Urothelium cell line (cell line): ENCODE measurements at regions not wholly inside any gene's neighbourhood (a gene's known extent, or its start where the extent isn't known, plus 50 kb on each side); places are given as distances from the start of the nearest gene placed in this dataset.
"Not testable (repeated sequence)": the region's sequence is repeated elsewhere in the genome, so short reads cannot be mapped to it uniquely, and the experiment has no call there.

Source experiments
- DNase-seq: peaks from one replicate; pipeline ENCODE4 v3.0.0; 2011; ENCODE audit warnings: low spot score, mixed read lengths
- FAIRE-seq: peaks from 2 replicates; lab custom pipeline; 2011; peaks lifted over from hg19 to GRCh38; lab: Jason Lieb, UNC

GRCh38 chr7:54242776-54243175, 299.4 kb upstream of the VSTM2A start:
- DNase-seq, result no peak
- no peak for FAIRE-seq

DNA sequence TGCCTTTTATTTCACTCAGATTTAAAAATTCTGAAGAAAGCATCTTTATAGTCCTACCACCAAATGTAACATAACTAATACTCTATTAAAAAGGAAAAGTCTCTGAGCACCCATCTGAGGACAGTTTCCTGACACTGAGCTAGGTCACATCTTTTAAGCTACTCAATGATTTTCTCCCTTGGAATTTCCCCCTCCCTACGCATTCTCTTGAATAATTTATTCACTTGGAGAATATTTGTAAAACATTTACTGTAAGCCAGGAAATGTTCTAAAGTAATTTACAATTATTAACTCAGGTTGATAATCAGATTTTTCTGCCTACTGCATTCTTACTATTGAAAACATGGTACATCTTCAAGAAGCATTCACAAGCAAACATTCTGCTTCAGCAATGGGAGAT, 297.2 kb upstream of the VSTM2A start:
- no peak for FAIRE-seq
- DNase-seq, result no peak

DNA sequence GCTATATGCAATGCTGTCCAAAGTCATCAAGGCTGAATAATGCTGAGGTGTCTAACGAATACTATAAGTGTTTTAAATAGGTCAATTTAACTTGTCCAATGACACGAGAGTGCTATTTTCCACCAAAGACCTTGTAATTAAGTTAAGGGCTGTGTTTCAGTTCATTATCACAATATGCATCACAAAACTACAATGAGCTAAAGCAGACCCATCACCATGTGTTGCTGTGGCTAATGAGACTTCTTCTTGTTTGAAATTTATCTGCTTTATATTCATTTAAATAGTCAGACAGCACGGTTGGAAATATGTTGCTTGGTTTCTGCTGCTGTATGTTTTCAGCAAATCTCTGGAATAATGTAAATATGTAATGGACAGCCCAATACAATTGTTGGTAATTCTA, 292.5 kb upstream of the VSTM2A start:
- FAIRE-seq (no peak), DNase-seq (no peak)

DNA sequence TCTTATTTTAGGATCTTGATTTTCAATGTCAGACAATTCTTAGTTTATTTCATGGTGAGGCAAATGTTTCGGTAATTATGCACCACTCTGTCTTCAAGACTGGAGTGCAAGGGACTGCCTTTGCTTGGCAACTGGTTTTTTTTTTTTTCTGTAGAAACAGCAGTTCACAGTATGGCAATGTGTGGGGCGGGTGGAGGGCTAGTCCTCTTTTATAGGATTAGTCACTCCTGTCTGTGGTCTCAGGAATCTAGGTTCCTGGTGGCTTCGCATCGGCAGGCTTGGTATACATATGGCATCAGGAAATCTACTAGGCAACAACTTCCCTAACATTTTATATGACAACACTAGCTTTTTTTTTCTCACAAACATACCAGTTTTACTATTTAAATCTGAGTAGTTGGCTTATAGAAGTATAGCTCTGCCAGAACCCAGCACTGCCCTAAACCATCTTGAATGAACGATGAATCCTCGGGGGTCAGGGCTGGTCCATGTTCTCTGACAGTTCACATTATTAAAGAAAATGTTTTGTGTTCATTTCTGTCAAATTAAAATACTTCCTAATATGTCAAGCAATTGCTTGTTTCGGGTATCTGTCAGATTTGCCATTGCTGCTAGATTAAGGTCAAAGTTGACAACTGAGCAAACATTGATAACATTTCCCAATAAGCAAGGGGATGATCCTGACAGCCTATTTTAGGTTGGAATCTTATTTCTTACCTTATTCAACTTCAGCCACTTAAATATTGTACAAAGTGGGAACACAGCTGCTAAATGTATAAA, 289.7 kb upstream of the VSTM2A start:
- FAIRE-seq (peak; percentile 42), DNase-seq (peak; percentile 76)

DNA sequence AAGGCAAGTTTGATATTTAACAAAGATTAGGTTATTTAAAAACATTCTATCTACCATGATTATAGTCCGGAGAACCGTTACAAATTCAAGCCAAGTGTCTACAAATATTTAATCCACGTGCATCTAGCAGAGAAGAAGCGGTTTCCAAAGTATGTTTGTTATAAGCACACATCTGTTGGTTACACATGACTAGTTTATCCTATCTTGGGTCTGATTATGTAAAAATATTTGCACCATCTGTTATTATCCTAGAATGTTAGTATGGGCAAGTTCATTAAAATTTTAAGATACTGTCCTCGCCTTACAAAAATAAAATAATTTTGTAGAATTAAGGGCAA, 289.2 kb upstream of the VSTM2A start:
- no peak for DNase-seq
- FAIRE-seq, result no peak

- DNase-seq, result no peak
- FAIRE-seq, result no peak
Measured at GRCh38 chr7:54255242-54255641, 286.9 kb upstream of the VSTM2A start.

DNA sequence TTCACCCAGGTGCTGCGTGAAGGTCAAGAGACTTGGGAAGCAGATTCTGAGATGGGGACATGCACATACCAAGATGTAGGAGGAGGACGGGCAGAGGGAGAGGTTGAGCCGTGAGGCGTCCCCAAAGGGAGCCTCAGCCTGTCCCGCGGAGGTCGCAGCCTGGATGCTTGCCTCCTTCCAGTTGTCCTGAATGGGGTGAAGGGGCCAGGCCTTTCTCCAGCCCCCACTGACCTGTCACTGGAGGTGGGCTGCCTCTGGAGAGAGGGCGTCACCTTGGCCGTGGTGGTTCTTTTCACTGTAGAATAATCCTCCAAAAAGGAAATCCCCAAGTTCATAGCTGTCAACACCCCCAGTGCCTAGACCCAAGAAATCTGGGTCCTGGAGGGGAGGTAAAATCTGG, 283.0 kb upstream of the VSTM2A start:
- DNase-seq, result no peak
- no peak for FAIRE-seq

DNA sequence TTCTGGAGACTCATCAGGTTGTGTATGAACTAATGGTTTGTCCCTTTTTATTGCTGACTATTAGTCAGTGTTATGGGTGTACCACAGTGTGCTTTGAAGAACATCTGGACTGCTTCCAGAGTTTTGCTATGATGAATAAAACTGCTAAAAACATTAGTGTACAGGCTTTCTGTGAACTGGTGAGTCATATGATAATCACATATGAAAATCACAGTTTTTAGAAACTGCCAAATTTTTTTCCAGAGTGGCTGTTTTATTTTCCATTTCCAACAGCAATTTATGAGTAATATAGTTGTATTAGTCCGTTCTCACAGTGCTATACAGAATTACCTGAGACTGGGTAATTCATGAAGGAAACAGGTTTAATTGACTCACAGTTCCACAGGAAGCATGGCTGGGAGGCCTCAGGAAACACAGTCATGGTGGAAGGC, 281.2 kb upstream of the VSTM2A start:
- DNase-seq, result peak; percentile 75
- peak; percentile 91 for FAIRE-seq

DNA sequence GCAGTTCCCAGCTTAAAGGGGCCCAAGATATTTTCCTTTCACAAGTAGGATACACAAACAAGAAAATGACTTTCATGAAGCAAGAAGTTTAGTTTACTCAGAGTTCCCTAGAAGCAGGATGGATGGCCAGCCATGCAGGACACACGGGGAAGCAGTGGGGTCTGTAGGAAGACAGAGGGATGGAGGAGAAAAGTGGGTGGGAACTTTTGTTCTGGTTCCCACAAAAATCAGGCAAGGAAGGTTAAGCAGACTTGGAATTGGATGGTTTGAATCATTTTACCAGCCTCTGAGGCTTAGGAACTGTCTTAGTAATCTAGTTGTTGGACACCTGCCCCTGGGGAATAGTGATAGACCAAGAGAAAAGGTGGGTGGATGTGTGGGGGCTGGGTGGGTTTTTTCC, 263.3 kb upstream of the VSTM2A start:
- DNase-seq (no peak), FAIRE-seq (no peak)

- FAIRE-seq, result no peak
Measured at GRCh38 chr7:54292171-54292925, 249.8 kb upstream of the VSTM2A start.

GRCh38 chr7:54299426-54299825, 242.7 kb upstream of the VSTM2A start:
- DNase-seq (no peak), FAIRE-seq (no peak)

More at GRCh38 chr7:54292171-54292925, 249.8 kb upstream of the VSTM2A start:
- DNase-seq, result no peak

- not testable (repeated sequence) for DNase-seq
- peak; percentile 98 for FAIRE-seq
Measured at GRCh38 chr7:54315955-54316354, 226.2 kb upstream of the VSTM2A start.

GRCh38 chr7:54326592-54327167, 215.5 kb upstream of the VSTM2A start:
- FAIRE-seq (no peak), DNase-seq (no peak)

GRCh38 chr7:54330216-54330800, 211.9 kb upstream of the VSTM2A start:
- DNase-seq, result no peak
- no peak for FAIRE-seq

GRCh38 chr7:54331311-54331710, 210.9 kb upstream of the VSTM2A start:
- DNase-seq (no peak), FAIRE-seq (no peak)

DNA sequence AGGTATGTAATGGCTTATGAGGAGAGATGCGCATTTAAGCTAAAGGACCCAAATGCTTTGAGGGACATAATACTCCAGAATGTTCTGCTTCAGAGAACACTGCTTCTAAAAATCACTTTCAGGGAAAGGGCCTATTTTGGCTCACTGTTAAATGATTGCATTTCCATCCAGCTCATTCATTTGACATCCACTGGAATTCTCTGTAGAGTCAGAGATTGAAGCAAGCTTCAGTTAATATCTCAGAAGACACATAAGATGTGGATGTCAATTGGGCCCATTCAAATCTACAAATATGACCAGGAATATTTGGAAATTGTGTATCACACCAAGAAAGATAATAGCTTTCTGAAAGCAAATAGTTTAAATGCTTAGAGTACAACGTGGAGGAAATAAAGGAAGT, 209.9 kb upstream of the VSTM2A start:
- FAIRE-seq (no peak), DNase-seq (no peak)

- no peak for FAIRE-seq
Measured at GRCh38 chr7:54333952-54334351, 208.2 kb upstream of the VSTM2A start.

DNA sequence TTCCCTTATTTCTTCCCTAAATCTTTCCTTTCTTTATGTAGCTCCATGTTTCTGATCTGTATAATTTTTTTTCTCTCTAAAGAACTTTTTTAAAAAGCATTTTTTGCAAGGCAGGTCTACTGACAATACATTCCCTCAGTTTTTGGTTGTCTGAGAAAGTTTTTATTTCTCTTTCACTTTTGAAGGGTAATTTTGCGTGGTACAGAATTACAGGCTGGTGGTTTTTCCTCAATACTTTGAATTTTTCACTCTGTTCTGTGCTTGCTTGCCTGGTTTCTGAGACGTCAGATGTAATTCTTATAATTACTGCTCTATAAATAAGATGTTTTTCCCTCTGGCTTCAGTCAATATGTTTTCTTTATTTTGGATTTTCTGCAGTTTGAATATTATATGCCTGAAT, 205.4 kb upstream of the VSTM2A start:
- FAIRE-seq (no peak), DNase-seq (no peak)

More at GRCh38 chr7:54333952-54334351, 208.2 kb upstream of the VSTM2A start:
- DNase-seq, result no peak

DNA sequence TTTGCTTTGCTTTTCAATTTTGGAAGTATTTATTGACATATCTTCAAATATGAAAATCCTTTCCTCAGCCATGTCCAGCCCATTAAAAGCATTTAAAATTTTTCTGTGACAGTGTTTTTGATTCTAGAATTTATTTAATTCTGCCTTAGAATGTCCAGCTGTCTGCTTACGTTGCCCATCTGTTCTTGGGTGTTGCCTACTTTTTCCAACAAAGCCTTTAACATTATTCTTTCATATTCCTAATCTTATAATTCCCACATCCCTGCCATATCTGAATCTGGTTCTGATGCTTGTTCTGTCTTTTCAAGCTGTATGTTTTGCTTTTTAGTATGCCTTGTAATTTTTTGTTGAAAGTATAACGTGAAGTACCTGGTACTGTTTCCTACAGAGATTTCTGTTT, 204.7 kb upstream of the VSTM2A start:
- no peak for DNase-seq
- FAIRE-seq, result no peak

- DNase-seq (no peak), FAIRE-seq (no peak)
Measured at GRCh38 chr7:54338319-54338718, 203.9 kb upstream of the VSTM2A start.

DNA sequence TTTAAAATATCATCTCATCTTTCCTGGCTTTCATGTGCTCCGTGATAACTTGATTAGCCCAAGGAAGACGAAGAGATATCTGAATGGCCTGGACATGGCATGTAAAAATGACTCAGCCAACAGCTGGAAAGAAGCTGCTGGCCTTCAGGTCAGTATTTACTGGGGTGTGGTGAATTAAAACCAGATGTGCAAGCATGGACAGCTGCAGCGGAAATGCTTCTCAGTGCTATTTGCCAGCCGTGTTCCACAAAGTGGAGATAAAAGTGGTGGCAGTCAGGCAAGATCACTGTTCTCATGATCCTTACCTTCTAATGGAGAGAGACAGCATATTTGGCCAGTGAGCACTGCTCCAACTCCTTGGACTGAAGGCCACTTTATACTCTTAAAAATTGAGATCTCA, 203.1 kb upstream of the VSTM2A start:
- DNase-seq (no peak), FAIRE-seq (no peak)

DNA sequence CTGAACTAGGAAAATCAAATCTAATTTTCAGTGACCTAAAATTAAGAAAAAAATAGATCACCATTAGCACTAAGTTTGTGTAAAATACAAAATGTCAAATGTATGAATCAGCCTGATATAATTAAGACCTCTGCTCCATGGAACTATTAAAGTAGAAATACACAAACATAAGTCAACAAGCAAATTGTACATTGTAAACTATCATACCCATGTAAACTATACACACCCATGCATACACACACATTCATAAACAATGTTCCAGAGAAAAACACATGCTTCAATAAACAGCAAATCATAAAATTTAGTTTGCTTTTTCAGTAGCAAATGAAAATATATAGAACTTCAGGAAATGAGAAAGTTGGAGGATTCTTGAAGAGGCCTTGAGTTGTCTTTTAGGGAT, 199.7 kb upstream of the VSTM2A start:
- no peak for DNase-seq
- no peak for FAIRE-seq
